ENCODE measurements at regions not wholly inside any gene's neighbourhood (a gene's known extent, or its start where the extent isn't known, plus 50 kb on each side); places are given as distances from the start of the nearest gene placed in this dataset.

GRCh38 chr15:46646490-46646889, 1011.7 kb downstream of the SQOR start:
- CTCF ChIA-PET, result no interaction called here
- ATAC-seq (no peak), DNase-seq (ENCODE audit: low read depth, low spot score) (no peak)
- in situ Hi-C loops (cut with HindIII; ENCODE audit: low pct_unique_long_range_greater_than_20kb, low sequenced_read_pairs), result no loop called here
- Histone ChIP-seq H3K27me3 (ENCODE audit: control insufficient read depth, insufficient read depth, low read length) (no peaks in the 10 kb centered on the region), H3K27ac (ENCODE audit: low read length) (no peak overlapping the region), H3K4me1 (ENCODE audit: control insufficient read depth, insufficient read depth, low read length) (no peaks in the 10 kb centered on the region), H3K36me3 (ENCODE audit: control insufficient read depth, insufficient read depth, low read length) (no peaks in the 10 kb centered on the region), H3K4me3 (ENCODE audit: low read depth in 2 of 2, low read length in 2 of 2) (no peak overlapping the region), H3K9me3 (ENCODE audit: control insufficient read depth, insufficient read depth, low read depth, low read length) (no peaks in the 10 kb centered on the region; the same call in 1 of the 2 replicates)
- POLR2A ChIA-PET, result no interaction called here
- intact Hi-C loops (cut with micrococcal nuclease; ENCODE audit: unreplicated experiment), result no loop called here
- no peak for TF ChIP-seq REST (IDR thresholded peaks at IDR 0.05; ENCODE audit: insufficient read depth in 1 of 2, low read depth in 2 of 2, low read length in 1 of 2)
- TF ChIP-seq POLR2AphosphoS5 (IDR thresholded peaks at IDR 0.05; ENCODE audit: low read depth, low read length), result no peak
- TF ChIP-seq TCF7L2 (IDR thresholded peaks at IDR 0.05; ENCODE audit: low read depth, low read length), result no peak
- no peak for TF ChIP-seq SIN3A (IDR thresholded peaks at IDR 0.05; ENCODE audit: borderline replicate concordance, insufficient read depth, low read depth, low read length)
- TF ChIP-seq CTCF (IDR thresholded peaks at IDR 0.05), result no peak
- no TSS peak for BruUV-seq (replicated peaks)

GRCh38 chr15:46647046-46647445, 1012.2 kb downstream of the SQOR start:
- ChIA-PET CTCF (no interaction called here), POLR2A (no interaction called here)
- Histone ChIP-seq H3K27me3 (ENCODE audit: control insufficient read depth, insufficient read depth, low read length) (no peaks in the 10 kb centered on the region), H3K4me1 (ENCODE audit: control insufficient read depth, insufficient read depth, low read length) (no peaks in the 10 kb centered on the region), H3K9me3 (ENCODE audit: control insufficient read depth, insufficient read depth, low read depth, low read length) (no peaks in the 10 kb centered on the region; the same call in 1 of the 2 replicates), H3K4me3 (ENCODE audit: low read depth in 2 of 2, low read length in 2 of 2) (no peak overlapping the region), H3K36me3 (ENCODE audit: control insufficient read depth, insufficient read depth, low read length) (no peaks in the 10 kb centered on the region), H3K27ac (ENCODE audit: low read length) (no peak overlapping the region)
- no TSS peak for BruUV-seq (replicated peaks)
- intact Hi-C loops (cut with micrococcal nuclease; ENCODE audit: unreplicated experiment) (no loop called here), in situ Hi-C loops (cut with HindIII; ENCODE audit: low pct_unique_long_range_greater_than_20kb, low sequenced_read_pairs) (no loop called here)
- DNase-seq (ENCODE audit: low read depth, low spot score), result no peak
- TF ChIP-seq SIN3A (IDR thresholded peaks at IDR 0.05; ENCODE audit: borderline replicate concordance, insufficient read depth, low read depth, low read length) (no peak), CTCF (IDR thresholded peaks at IDR 0.05) (no peak), POLR2AphosphoS5 (IDR thresholded peaks at IDR 0.05; ENCODE audit: low read depth, low read length) (no peak), TCF7L2 (IDR thresholded peaks at IDR 0.05; ENCODE audit: low read depth, low read length) (no peak), REST (IDR thresholded peaks at IDR 0.05; ENCODE audit: insufficient read depth in 1 of 2, low read depth in 2 of 2, low read length in 1 of 2) (no peak)
- ATAC-seq, result no peak
